HCT116 (cell line): ENCODE measurements at regions not wholly inside any gene's neighbourhood (a gene's known extent, or its start where the extent isn't known, plus 50 kb on each side); places are given as distances from the start of the nearest gene placed in this dataset.

Experiments
- CEBPB ChIP-seq: IDR thresholded peaks from 2 replicates; pipeline ENCODE4 v1.6.1; 2012; ENCODE audit warnings: low read depth
- EZH2 ChIP-seq: fragments of 200-600 bp; sonication (generic); IDR thresholded peaks from 2 replicates; pipeline ENCODE4 v1.6.1; 2017; ENCODE audit warnings: antibody characterized with exemption, mixed run types
- EZH2phosphoT487 ChIP-seq: fragments of 200-600 bp; IDR thresholded peaks from 2 replicates; pipeline ENCODE4 v1.6.1; 2018; ENCODE audit warnings: antibody characterized with exemption, borderline replicate concordance
- MAX ChIP-seq: IDR thresholded peaks from 2 replicates; pipeline ENCODE4 v1.6.1; 2012
- POLR2A ChIP-seq: IDR thresholded peaks from 2 replicates; pipeline ENCODE4 v1.7.0; 2011; ENCODE audit warnings: borderline replicate concordance; ENCODE audit not compliant: insufficient read depth, insufficient read length; ENCODE audit errors: extremely low read depth
- POLR2AphosphoS5 ChIP-seq: IDR thresholded peaks from 2 replicates; pipeline ENCODE4 v1.6.1; 2011; ENCODE audit warnings: mild to moderate bottlenecking, low read depth, low read length, moderate library complexity
- REST ChIP-seq: IDR thresholded peaks from 2 replicates; pipeline ENCODE4 v1.6.1; 2012; ENCODE audit warnings: low read depth
- SIN3A ChIP-seq: IDR thresholded peaks from 2 replicates; pipeline ENCODE4 v1.6.1; 2012; ENCODE audit warnings: low read depth
- SP1 ChIP-seq: IDR thresholded peaks from 2 replicates; pipeline ENCODE4 v1.6.1; 2012; ENCODE audit warnings: low read depth
- ZFX ChIP-seq: fragments of 450-650 bp; IDR thresholded peaks from 2 replicates; pipeline ENCODE4 v1.6.1; 2017
- ZNF274 ChIP-seq: fragments of 200-500 bp; sonication (Bioruptor generic); IDR thresholded peaks from 2 replicates; pipeline ENCODE4 v1.6.1; 2014; ENCODE audit warnings: mild to moderate bottlenecking, low read depth, low read length, inconsistent platforms
- TF ChIP-seq, protein P1 (sequence below), 3 experiments: fragments of 200-600 bp in 1 of 3; sonication (generic) in 1 of 3; IDR thresholded peaks in 2 of 3; conservative IDR thresholded peaks in 1 of 3; 2 replicates each; pipeline ENCODE4 v1.5.1; 2012 to 2017; ENCODE audit warnings: low read depth in 2 of 3, low read length in 2 of 3, antibody characterized with exemption in 1 of 3, borderline replicate concordance in 1 of 3, control low read depth in 1 of 3, mild to moderate bottlenecking in 1 of 3, mixed read lengths in 1 of 3, mixed run types in 1 of 3, moderate library complexity in 1 of 3; ENCODE audit not compliant: insufficient read depth in 1 of 3
- TF ChIP-seq, protein P2 (sequence below): IDR thresholded peaks from 2 replicates; pipeline ENCODE4 v1.6.1; 2011; ENCODE audit warnings: mild to moderate bottlenecking, low read length, moderate library complexity; ENCODE audit not compliant: insufficient replicate concordance; ENCODE audit errors: extremely low read depth

GRCh38 chr2:118442046-118442445 is 353.8 kb downstream of the INSIG2 start:
- TF ChIP-seq SP1 (no peak), POLR2A (no peak), ZFX (no peak), EZH2 (no peak), EZH2phosphoT487 (no peak), ZNF274 (no peak), SIN3A (no peak), REST (no peak), MAX (no peak), CEBPB (no peak), POLR2AphosphoS5 (no peak)
- TF ChIP-seq, protein P1, sequence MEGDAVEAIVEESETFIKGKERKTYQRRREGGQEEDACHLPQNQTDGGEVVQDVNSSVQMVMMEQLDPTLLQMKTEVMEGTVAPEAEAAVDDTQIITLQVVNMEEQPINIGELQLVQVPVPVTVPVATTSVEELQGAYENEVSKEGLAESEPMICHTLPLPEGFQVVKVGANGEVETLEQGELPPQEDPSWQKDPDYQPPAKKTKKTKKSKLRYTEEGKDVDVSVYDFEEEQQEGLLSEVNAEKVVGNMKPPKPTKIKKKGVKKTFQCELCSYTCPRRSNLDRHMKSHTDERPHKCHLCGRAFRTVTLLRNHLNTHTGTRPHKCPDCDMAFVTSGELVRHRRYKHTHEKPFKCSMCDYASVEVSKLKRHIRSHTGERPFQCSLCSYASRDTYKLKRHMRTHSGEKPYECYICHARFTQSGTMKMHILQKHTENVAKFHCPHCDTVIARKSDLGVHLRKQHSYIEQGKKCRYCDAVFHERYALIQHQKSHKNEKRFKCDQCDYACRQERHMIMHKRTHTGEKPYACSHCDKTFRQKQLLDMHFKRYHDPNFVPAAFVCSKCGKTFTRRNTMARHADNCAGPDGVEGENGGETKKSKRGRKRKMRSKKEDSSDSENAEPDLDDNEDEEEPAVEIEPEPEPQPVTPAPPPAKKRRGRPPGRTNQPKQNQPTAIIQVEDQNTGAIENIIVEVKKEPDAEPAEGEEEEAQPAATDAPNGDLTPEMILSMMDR (IDR thresholded peaks at IDR 0.05 in 2 of 3, conservative IDR thresholded peaks at IDR 0.05 in 1 of 3; ENCODE audit: borderline replicate concordance in 1 of 3, insufficient read depth in 1 of 3, low read depth in 2 of 3, low read length in 2 of 3), result no peak
- TF ChIP-seq, protein P2, sequence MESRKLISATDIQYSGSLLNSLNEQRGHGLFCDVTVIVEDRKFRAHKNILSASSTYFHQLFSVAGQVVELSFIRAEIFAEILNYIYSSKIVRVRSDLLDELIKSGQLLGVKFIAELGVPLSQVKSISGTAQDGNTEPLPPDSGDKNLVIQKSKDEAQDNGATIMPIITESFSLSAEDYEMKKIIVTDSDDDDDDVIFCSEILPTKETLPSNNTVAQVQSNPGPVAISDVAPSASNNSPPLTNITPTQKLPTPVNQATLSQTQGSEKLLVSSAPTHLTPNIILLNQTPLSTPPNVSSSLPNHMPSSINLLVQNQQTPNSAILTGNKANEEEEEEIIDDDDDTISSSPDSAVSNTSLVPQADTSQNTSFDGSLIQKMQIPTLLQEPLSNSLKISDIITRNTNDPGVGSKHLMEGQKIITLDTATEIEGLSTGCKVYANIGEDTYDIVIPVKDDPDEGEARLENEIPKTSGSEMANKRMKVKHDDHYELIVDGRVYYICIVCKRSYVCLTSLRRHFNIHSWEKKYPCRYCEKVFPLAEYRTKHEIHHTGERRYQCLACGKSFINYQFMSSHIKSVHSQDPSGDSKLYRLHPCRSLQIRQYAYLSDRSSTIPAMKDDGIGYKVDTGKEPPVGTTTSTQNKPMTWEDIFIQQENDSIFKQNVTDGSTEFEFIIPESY, result no peak
